Gastrocnemius medialis (tissue), 4 donors: ENCODE measurements at regions not wholly inside any gene's neighbourhood (a gene's known extent, or its start where the extent isn't known, plus 50 kb on each side); places are given as distances from the start of the nearest gene placed in this dataset.

Experiments
- CTCF ChIP-seq, 5 experiments: fragments of 450-650 bp in 3 of 5; fragments of 200-600 bp in 2 of 5; sonication (generic) in 2 of 5; IDR thresholded peaks in 4 of 5; conservative IDR thresholded peaks in 1 of 5; 1 replicate in 4 of 5; 2 replicates in 1 of 5; pipeline ENCODE4 v1.5.1; 2016 to 2019; ENCODE audit warnings: antibody characterized with exemption in 5 of 5, mild to moderate bottlenecking in 3 of 5, moderate library complexity in 3 of 5
- POLR2A ChIP-seq, 2 donors: fragments of 450-650 bp; IDR thresholded peaks; one replicate each; pipeline ENCODE4 v1.6.1; 2017; ENCODE audit warnings: antibody characterized with exemption in 2 of 2, mild to moderate bottlenecking in 2 of 2, moderate library complexity in 2 of 2

GRCh38 chr18:78792736-78793135, 186.9 kb upstream of the SALL3 start:
- no peak for TF ChIP-seq CTCF (IDR thresholded peaks at IDR 0.05 in 4 of 5, conservative IDR thresholded peaks at IDR 0.05 in 1 of 5)
- no peak for TF ChIP-seq POLR2A (IDR thresholded peaks at IDR 0.05)
